HUDEP-2 (cell line): ENCODE measurements at regions not wholly inside any gene's neighbourhood (a gene's known extent, or its start where the extent isn't known, plus 50 kb on each side); places are given as distances from the start of the nearest gene placed in this dataset.
"Not testable (repeated sequence)": the region's sequence is repeated elsewhere in the genome, so short reads cannot be mapped to it uniquely, and the experiment has no call there.

ENCODE experiments used
- DNase-seq, 76 experiments: peaks; one replicate each; lab custom pipeline; 2025; ENCODE audit not compliant: unreplicated experiment in 76 of 76; lab: John Stamatoyannopoulos, UW

DNA sequence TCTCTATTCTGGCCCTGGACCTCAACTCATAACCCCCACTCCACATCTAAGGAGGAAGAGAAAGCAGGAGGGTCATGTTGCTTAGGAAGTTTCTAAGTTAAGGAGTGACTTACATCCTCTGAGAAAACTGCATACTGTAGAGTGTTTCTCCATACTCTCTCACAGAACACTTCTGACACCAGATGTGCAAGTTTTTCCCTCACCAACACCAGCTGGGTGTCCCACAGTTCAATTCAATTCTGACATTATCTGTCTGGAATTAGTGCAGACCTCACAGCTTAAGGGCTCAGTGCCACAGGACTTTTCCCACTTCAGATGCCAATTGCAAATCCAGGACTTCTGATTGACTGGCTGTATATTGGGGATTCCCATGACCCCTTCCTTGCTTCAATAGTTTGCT, 89.0 kb upstream of the SFRP2 start:
- peak in 1 of 76 experiments; percentile 0 for DNase-seq

GRCh38 chr4:153873741-153874140, 84.9 kb upstream of the SFRP2 start:
- no peak for DNase-seq

DNA sequence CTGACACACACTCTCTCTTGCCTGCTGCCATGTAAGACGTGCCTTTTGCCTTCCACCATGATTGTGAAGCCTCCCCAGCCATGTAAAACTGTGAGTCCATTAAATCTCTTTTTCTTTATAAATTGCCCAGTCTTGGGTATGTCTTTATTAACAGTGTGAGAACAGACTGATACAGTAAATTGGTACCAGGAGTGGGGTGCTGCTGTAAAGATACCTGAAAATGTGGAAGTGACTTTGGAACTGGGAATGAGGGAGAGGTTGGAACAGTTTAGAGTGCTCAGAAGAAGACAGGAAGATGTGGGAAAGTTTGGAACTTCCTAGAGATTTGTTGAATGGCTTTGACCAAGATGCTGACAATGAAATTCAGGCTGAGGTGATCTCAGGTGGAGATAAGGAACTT, 77.9 kb upstream of the SFRP2 start:
- DNase-seq, result not testable (repeated sequence)

DNA sequence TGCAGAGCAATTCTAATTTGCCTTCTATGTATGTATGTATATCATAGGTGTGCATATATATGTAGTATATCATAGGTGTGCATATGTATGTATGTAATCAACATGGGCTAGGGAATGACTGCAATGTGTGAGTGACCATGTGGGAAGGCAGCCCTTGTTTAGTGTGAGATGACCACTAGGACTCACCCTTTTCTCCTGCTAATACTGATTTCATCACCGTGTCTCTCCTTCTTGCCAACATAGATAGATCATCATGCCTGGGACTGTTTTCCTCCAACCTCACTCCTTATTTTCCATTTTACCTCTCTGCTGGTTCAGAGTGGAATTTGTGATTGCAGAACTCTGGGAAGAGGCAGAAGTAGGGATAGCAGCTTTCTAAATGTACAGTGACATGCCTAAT, 63.6 kb upstream of the SFRP2 start:
- DNase-seq, result no peak

DNA sequence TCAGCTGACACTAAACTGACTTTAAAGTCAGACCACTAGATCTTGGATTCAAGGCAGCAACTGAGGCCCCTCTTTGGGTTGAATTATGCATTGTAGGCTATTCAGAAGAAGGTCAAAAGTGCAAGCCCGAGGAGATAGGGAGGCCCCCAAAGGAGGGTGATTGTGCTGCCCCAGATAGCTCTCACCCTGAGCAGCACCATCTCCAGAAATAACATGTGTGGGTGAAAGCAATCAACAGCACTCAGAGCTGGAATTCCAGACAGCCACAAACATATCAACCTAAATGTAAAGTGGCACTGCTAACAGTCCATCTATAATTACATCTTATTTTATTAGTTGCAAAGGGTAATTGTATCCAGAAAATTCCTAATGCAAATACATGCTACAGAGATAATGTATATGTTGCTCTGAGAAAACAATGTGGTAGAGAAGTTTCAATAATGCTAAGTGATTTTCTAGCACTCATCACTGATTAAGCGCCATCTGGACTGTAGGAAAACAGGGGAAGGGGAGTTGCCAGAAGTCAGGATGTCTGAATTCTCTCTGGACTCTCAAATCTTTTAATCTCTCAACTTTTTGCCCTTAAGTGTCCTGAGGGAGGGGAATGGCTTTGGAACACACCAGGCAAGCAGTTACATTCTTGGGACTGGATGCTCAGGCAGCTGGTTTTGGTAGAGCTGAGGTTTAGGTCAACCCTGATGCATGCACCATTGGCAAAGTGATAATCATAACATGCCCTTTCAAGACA, 61.8 kb upstream of the SFRP2 start:
- DNase-seq, result no peak

- DNase-seq, result no peak
Measured at GRCh38 chr4:153844144-153844543, 55.3 kb upstream of the SFRP2 start.
